ENCODE measurements at regions not wholly inside any gene's neighbourhood (a gene's known extent, or its start where the extent isn't known, plus 50 kb on each side); places are given as distances from the start of the nearest gene placed in this dataset.

DNA sequence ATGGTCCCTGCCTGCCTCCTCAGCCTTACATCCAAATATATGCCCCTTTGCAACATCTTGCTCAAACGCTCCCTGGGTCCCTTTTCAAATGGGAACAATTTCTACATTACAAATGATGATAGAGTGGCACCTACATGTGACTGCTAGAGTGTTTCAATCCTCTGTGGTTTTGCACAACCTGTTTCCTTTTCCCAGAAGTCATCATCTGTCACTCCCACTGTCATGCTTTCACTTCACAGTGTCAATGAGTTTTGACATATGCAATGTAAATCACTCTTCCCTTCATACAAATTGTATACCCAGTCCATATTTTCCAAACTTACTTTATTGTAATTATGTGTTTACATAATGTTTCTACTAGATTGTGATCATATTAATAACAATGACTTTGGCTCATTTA, 887.3 kb downstream of the TDRD15 start:
- H3K9me3 ChIP-seq (ENCODE audit: control insufficient read depth, insufficient read depth, low read length), result no peaks in the 10 kb centered on the region
- H2BK5ac ChIP-seq (ENCODE audit: low read depth, low read length, poor library complexity, severe bottlenecking), result no peak overlapping the region
- no peak for TF ChIP-seq MAZ (IDR thresholded peaks at IDR 0.05; ENCODE audit: borderline replicate concordance, low read depth, low read length)
- TF ChIP-seq RFX5 (IDR thresholded peaks at IDR 0.05; ENCODE audit: low read depth, low read length), result no peak
- TF ChIP-seq RCOR1 (IDR thresholded peaks at IDR 0.05; ENCODE audit: insufficient replicate concordance, low read length), result no peak
- TF ChIP-seq BHLHE40 (IDR thresholded peaks at IDR 0.05; ENCODE audit: low read depth, low read length), result no peak
- TF ChIP-seq POLR2A (IDR thresholded peaks at IDR 0.05; ENCODE audit: low read depth, low read length), result no peak
- no peak for TF ChIP-seq CEBPB (IDR thresholded peaks at IDR 0.05; ENCODE audit: low read depth, low read length)
- no peak for TF ChIP-seq MAFK (IDR thresholded peaks at IDR 0.05; ENCODE audit: low read depth, low read length)
- TF ChIP-seq RAD21 (IDR thresholded peaks at IDR 0.05; ENCODE audit: low read length), result no peak
- TF ChIP-seq FOS (IDR thresholded peaks at IDR 0.05; ENCODE audit: low read depth, low read length), result no peak
- no peak for TF ChIP-seq MXI1 (IDR thresholded peaks at IDR 0.05; ENCODE audit: borderline replicate concordance, low read depth, low read length)
- TF ChIP-seq, protein P1, sequence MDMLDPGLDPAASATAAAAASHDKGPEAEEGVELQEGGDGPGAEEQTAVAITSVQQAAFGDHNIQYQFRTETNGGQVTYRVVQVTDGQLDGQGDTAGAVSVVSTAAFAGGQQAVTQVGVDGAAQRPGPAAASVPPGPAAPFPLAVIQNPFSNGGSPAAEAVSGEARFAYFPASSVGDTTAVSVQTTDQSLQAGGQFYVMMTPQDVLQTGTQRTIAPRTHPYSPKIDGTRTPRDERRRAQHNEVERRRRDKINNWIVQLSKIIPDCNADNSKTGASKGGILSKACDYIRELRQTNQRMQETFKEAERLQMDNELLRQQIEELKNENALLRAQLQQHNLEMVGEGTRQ (IDR thresholded peaks at IDR 0.05; ENCODE audit: low read depth, low read length), result no peak
- TF ChIP-seq, protein P2, sequence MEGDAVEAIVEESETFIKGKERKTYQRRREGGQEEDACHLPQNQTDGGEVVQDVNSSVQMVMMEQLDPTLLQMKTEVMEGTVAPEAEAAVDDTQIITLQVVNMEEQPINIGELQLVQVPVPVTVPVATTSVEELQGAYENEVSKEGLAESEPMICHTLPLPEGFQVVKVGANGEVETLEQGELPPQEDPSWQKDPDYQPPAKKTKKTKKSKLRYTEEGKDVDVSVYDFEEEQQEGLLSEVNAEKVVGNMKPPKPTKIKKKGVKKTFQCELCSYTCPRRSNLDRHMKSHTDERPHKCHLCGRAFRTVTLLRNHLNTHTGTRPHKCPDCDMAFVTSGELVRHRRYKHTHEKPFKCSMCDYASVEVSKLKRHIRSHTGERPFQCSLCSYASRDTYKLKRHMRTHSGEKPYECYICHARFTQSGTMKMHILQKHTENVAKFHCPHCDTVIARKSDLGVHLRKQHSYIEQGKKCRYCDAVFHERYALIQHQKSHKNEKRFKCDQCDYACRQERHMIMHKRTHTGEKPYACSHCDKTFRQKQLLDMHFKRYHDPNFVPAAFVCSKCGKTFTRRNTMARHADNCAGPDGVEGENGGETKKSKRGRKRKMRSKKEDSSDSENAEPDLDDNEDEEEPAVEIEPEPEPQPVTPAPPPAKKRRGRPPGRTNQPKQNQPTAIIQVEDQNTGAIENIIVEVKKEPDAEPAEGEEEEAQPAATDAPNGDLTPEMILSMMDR (conservative IDR thresholded peaks at IDR 0.05; ENCODE audit: low read depth, low read length), result no peak
- no peak for TF ChIP-seq CHD1 (IDR thresholded peaks at IDR 0.05; ENCODE audit: low read depth, low read length)
- no peak for TF ChIP-seq NFE2L2 (IDR thresholded peaks at IDR 0.05; ENCODE audit: low read depth, low read length)
- TF ChIP-seq SMC3 (IDR thresholded peaks at IDR 0.05; ENCODE audit: low read depth, low read length), result no peak
- TF ChIP-seq, protein P3, sequence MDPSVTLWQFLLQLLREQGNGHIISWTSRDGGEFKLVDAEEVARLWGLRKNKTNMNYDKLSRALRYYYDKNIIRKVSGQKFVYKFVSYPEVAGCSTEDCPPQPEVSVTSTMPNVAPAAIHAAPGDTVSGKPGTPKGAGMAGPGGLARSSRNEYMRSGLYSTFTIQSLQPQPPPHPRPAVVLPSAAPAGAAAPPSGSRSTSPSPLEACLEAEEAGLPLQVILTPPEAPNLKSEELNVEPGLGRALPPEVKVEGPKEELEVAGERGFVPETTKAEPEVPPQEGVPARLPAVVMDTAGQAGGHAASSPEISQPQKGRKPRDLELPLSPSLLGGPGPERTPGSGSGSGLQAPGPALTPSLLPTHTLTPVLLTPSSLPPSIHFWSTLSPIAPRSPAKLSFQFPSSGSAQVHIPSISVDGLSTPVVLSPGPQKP (IDR thresholded peaks at IDR 0.05; ENCODE audit: borderline replicate concordance, low read depth, low read length), result no peak
- no peak overlapping the region for H3K27ac ChIP-seq (ENCODE audit: insufficient read depth, low read length)
- no peaks in the 10 kb centered on the region for H3K27me3 ChIP-seq (ENCODE audit: control insufficient read depth, insufficient read depth, low read length)
- ChIA-PET CTCF (no interaction called here), POLR2A (ENCODE audit: unreplicated experiment) (no interaction called here)
- H3K56ac ChIP-seq (ENCODE audit: extremely low read depth, insufficient read depth, low read length), result no peak overlapping the region
- H3K79me1 ChIP-seq (ENCODE audit: low read depth in 1 of 2, low read length in 2 of 2), result no peaks in the 10 kb centered on the region
- dilution Hi-C loops (cut with HindIII; ENCODE audit: low sequenced_read_pairs, unreplicated experiment), result no loop called here
- no peak overlapping the region for H3K18ac ChIP-seq (ENCODE audit: low read depth, low read length)
- H2BK120ac ChIP-seq (ENCODE audit: low read depth, low read length), result no peak overlapping the region
- H3K4me2 ChIP-seq (ENCODE audit: low read depth, low read length), result no peak overlapping the region
- intact Hi-C loops (cut with micrococcal nuclease), result no loop called here
- no peak overlapping the region for H4K91ac ChIP-seq (ENCODE audit: insufficient read depth, low read depth, low read length)
- ATAC-seq (ENCODE audit: low read depth) (no peak), DNase-seq (no peak)
- in situ Hi-C loops (cut with MboI; ENCODE audit: low sequenced_read_pairs), result no loop called here
- no peaks in the 10 kb centered on the region for H4K20me1 ChIP-seq (ENCODE audit: insufficient read depth, low read length)
- no peak overlapping the region for H3K14ac ChIP-seq (replicated peaks; ENCODE audit: low read depth, low read length)
- no peak overlapping the region for H2AK9ac ChIP-seq (replicated peaks; ENCODE audit: low read depth, low read length, poor library complexity)
- no peak overlapping the region for H2BK15ac ChIP-seq (ENCODE audit: low read depth, low read length)
- H3K9ac ChIP-seq (ENCODE audit: low read depth, low read length), result no peak overlapping the region
- no peak overlapping the region for H2BK20ac ChIP-seq (ENCODE audit: low read depth, low read length)
- H3K36me3 ChIP-seq (ENCODE audit: control insufficient read depth, insufficient read depth, low read length), result no peaks in the 10 kb centered on the region
- H3K4me1 ChIP-seq (ENCODE audit: control insufficient read depth, insufficient read depth, low read length), result no peaks in the 10 kb centered on the region
- H4K5ac ChIP-seq (ENCODE audit: low read depth, low read length), result no peak overlapping the region
- no peak overlapping the region for H3K23ac ChIP-seq (ENCODE audit: low read depth, low read length)
- no peak overlapping the region for H3K4ac ChIP-seq (ENCODE audit: low read depth, low read length)
- no peak overlapping the region for H2AFZ ChIP-seq (replicated peaks; ENCODE audit: low read length, poor library complexity)
- BruUV-seq (replicated peaks), result no TSS peak
- no CpG with 5 or more reads among the region's 1 CpG for WGBS, 2 experiments (ENCODE audit: extremely low coverage in 2 of 2, insufficient read length in 1 of 2)
- no peak overlapping the region for H2AK5ac ChIP-seq (ENCODE audit: low read depth, low read length)
- no peak overlapping the region for H3K4me3 ChIP-seq (ENCODE audit: insufficient read depth, low read depth, low read length)
- H4K8ac ChIP-seq (ENCODE audit: low read depth in 2 of 2, low read length in 2 of 2), result no peak overlapping the region
- no peaks in the 10 kb centered on the region for H3K9me1 ChIP-seq (ENCODE audit: insufficient read depth, low read length)

Measured in IMR-90 (cell line).